ENCODE measurements at regions not wholly inside any gene's neighbourhood (a gene's known extent, or its start where the extent isn't known, plus 50 kb on each side); places are given as distances from the start of the nearest gene placed in this dataset.

GRCh38 chr18:54718408-54718773 is 109.9 kb upstream of the RAB27B start:
- no peak for TF ChIP-seq CTCF (conservative IDR thresholded peaks at IDR 0.05; ENCODE audit: low read depth, low read length)
- TF ChIP-seq USF2 (IDR thresholded peaks at IDR 0.05; ENCODE audit: low read depth, low read length): no peak
- TF ChIP-seq ELK1 (IDR thresholded peaks at IDR 0.05; ENCODE audit: borderline replicate concordance, low read depth, low read length): no peak
- TF ChIP-seq POLR2A (IDR thresholded peaks at IDR 0.05; ENCODE audit: low read depth, low read length): no peak
- no peak for TF ChIP-seq CEBPB (IDR thresholded peaks at IDR 0.05; ENCODE audit: low read depth, low read length)
- no peak for TF ChIP-seq MXI1 (IDR thresholded peaks at IDR 0.05; ENCODE audit: borderline replicate concordance, low read depth, low read length)
